Lower lobe of right lung (tissue), 2 donors: ENCODE measurements at regions not wholly inside any gene's neighbourhood (a gene's known extent, or its start where the extent isn't known, plus 50 kb on each side); places are given as distances from the start of the nearest gene placed in this dataset.

ENCODE experiments used
- ATAC-seq, 2 donors: fragments of 200-7000 bp; cut with Tn5 transposase; one replicate each; pipeline ENCODE4 v1.9.1; 2020 to 2022; ENCODE audit warnings: mild to moderate bottlenecking in 2 of 2, moderate library complexity in 2 of 2
- DNase-seq: peaks from one replicate; pipeline ENCODE4 v3.0.0-alpha.2; 2020
- H3K27ac ChIP-seq: fragments of 200-600 bp; one replicate; pipeline ENCODE4 v1.8.0; 2022
- H3K27me3 ChIP-seq: fragments of 200-600 bp; one replicate; pipeline ENCODE4 v1.8.0; 2022; ENCODE audit warnings: low read depth
- H3K36me3 ChIP-seq: fragments of 200-600 bp; one replicate; pipeline ENCODE4 v1.8.0; 2022; ENCODE audit warnings: mild to moderate bottlenecking
- H3K4me1 ChIP-seq: fragments of 200-600 bp; one replicate; pipeline ENCODE4 v1.8.0; 2022
- H3K4me3 ChIP-seq: fragments of 200-600 bp; one replicate; pipeline ENCODE4 v1.8.0; 2022; ENCODE audit warnings: mild to moderate bottlenecking
- H3K9me3 ChIP-seq: fragments of 200-600 bp; one replicate; pipeline ENCODE4 v1.8.0; 2022
- CTCF ChIP-seq: fragments of 200-600 bp; IDR thresholded peaks from one replicate; pipeline ENCODE4 v1.8.0; 2022; ENCODE audit warnings: antibody characterized with exemption, mild to moderate bottlenecking
- intact Hi-C: fragments of 100-400 bp; cut with DNase I; formaldehyde crosslinking; loops from one replicate; pipeline ENCODE4 v1.11.0; 2022
- donor health status: DM: no; HTN: yes; CAD: no; lungs with severe emphysema.

- Histone ChIP-seq H3K27me3 (no peaks in the 10 kb centered on the region), H3K9me3 (no peaks in the 10 kb centered on the region), H3K4me1 (peaks cover 5% of the 10 kb centered on the region), H3K36me3 (no peaks in the 10 kb centered on the region), H3K27ac (no peak overlapping the region), H3K4me3 (no peak overlapping the region)
- intact Hi-C loops: no loop called here
- DNase-seq: no peak
- no peak for TF ChIP-seq CTCF
- no peak for ATAC-seq
Observed at GRCh38 chr5:56651893-56652292, 163.5 kb upstream of the MAP3K1 start.

GRCh38 chr5:56650386-56650785, 165.0 kb upstream of the MAP3K1 start:
- intact Hi-C loops: no loop called here
- H3K27ac ChIP-seq: no peak overlapping the region
- H3K4me3 ChIP-seq: no peak overlapping the region
- H3K4me1 ChIP-seq: peaks cover 5% of the 10 kb centered on the region
- ATAC-seq (no peak), DNase-seq (no peak)
- no peaks in the 10 kb centered on the region for H3K9me3 ChIP-seq
- H3K27me3 ChIP-seq: no peaks in the 10 kb centered on the region
- H3K36me3 ChIP-seq: no peaks in the 10 kb centered on the region
- TF ChIP-seq CTCF: no peak

- Histone ChIP-seq H3K4me3 (no peak overlapping the region), H3K27ac (no peak overlapping the region), H3K36me3 (no peaks in the 10 kb centered on the region), H3K9me3 (no peaks in the 10 kb centered on the region), H3K27me3 (no peaks in the 10 kb centered on the region), H3K4me1 (peaks cover 5% of the 10 kb centered on the region)
- ATAC-seq (no peak), DNase-seq (no peak)
- intact Hi-C loops: no loop called here
- TF ChIP-seq CTCF: no peak
Observed at GRCh38 chr5:56649569-56649968, 165.8 kb upstream of the MAP3K1 start.

- TF ChIP-seq CTCF: no peak
- no peak for ATAC-seq
- H3K27me3 ChIP-seq: no peaks in the 10 kb centered on the region
- H3K4me3 ChIP-seq: no peak overlapping the region
- H3K4me1 ChIP-seq: peaks cover 5% of the 10 kb centered on the region
- no peak overlapping the region for H3K27ac ChIP-seq
- DNase-seq: no peak
- intact Hi-C loops: no loop called here
- H3K36me3 ChIP-seq: no peaks in the 10 kb centered on the region
- no peaks in the 10 kb centered on the region for H3K9me3 ChIP-seq
Observed at GRCh38 chr5:56648460-56649034, 166.8 kb upstream of the MAP3K1 start.

- Histone ChIP-seq H3K9me3 (no peaks in the 10 kb centered on the region), H3K4me3 (no peak overlapping the region), H3K4me1 (peaks cover 5% of the 10 kb centered on the region), H3K27ac (no peak overlapping the region), H3K36me3 (no peaks in the 10 kb centered on the region), H3K27me3 (no peaks in the 10 kb centered on the region)
- no peak for DNase-seq
- intact Hi-C loops: no loop called here
- no peak for ATAC-seq
- no peak for TF ChIP-seq CTCF
Observed at GRCh38 chr5:56647099-56647850, 168.1 kb upstream of the MAP3K1 start.
